Glutamatergic neuron (in vitro differentiated cells): ENCODE measurements at regions not wholly inside any gene's neighbourhood (a gene's known extent, or its start where the extent isn't known, plus 50 kb on each side); places are given as distances from the start of the nearest gene placed in this dataset.

ENCODE experiments used
- DNase-seq: peaks from one replicate; pipeline ENCODE4 v3.0.0; 2022
- H3K27ac Mint-ChIP-seq: one replicate; pipeline ENCODE4 v1.8.0; 2020; ENCODE audit warnings: mild to moderate bottlenecking, mixed read lengths, inconsistent platforms; ENCODE audit not compliant: unreplicated experiment
- H3K27me3 Mint-ChIP-seq: one replicate; pipeline ENCODE4 v1.8.0; 2020; ENCODE audit warnings: mild to moderate bottlenecking, moderate library complexity, mixed read lengths, inconsistent platforms; ENCODE audit not compliant: unreplicated experiment
- H3K36me3 Mint-ChIP-seq: one replicate; pipeline ENCODE4 v1.8.0; 2020; ENCODE audit warnings: mild to moderate bottlenecking, mixed read lengths, inconsistent platforms; ENCODE audit not compliant: unreplicated experiment
- H3K4me1 Mint-ChIP-seq: one replicate; pipeline ENCODE4 v1.8.0; 2020; ENCODE audit warnings: mild to moderate bottlenecking, low read depth, mixed read lengths, inconsistent platforms; ENCODE audit not compliant: unreplicated experiment
- H3K4me3 Mint-ChIP-seq: one replicate; pipeline ENCODE4 v1.8.0; 2020; ENCODE audit warnings: mild to moderate bottlenecking, mixed read lengths, inconsistent platforms; ENCODE audit not compliant: unreplicated experiment
- H3K9me3 Mint-ChIP-seq: one replicate; pipeline ENCODE4 v1.8.0; 2020; ENCODE audit warnings: mild to moderate bottlenecking, moderate library complexity, mixed read lengths, inconsistent platforms; ENCODE audit not compliant: unreplicated experiment
- TF ChIP-seq, protein P1 (sequence below): fragments of 200-600 bp; sonication (generic); IDR thresholded peaks from one replicate; pipeline ENCODE4 v1.5.0; 2021; ENCODE audit not compliant: partially characterized antibody, unreplicated experiment

GRCh38 chr17:83196973-83197880 lies 117.8 kb downstream of the METRNL start:
- H3K4me1 Mint-ChIP-seq, result no peaks in the 10 kb centered on the region
- H3K4me3 Mint-ChIP-seq, result no peak overlapping the region
- no peak overlapping the region for H3K27ac Mint-ChIP-seq
- peaks cover 6% of the 10 kb centered on the region for H3K9me3 Mint-ChIP-seq
- peaks cover 1% of the 10 kb centered on the region for H3K27me3 Mint-ChIP-seq
- peak; percentile 5 for DNase-seq
- TF ChIP-seq, protein P1, sequence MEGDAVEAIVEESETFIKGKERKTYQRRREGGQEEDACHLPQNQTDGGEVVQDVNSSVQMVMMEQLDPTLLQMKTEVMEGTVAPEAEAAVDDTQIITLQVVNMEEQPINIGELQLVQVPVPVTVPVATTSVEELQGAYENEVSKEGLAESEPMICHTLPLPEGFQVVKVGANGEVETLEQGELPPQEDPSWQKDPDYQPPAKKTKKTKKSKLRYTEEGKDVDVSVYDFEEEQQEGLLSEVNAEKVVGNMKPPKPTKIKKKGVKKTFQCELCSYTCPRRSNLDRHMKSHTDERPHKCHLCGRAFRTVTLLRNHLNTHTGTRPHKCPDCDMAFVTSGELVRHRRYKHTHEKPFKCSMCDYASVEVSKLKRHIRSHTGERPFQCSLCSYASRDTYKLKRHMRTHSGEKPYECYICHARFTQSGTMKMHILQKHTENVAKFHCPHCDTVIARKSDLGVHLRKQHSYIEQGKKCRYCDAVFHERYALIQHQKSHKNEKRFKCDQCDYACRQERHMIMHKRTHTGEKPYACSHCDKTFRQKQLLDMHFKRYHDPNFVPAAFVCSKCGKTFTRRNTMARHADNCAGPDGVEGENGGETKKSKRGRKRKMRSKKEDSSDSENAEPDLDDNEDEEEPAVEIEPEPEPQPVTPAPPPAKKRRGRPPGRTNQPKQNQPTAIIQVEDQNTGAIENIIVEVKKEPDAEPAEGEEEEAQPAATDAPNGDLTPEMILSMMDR, result no peak
- no peaks in the 10 kb centered on the region for H3K36me3 Mint-ChIP-seq

DNA sequence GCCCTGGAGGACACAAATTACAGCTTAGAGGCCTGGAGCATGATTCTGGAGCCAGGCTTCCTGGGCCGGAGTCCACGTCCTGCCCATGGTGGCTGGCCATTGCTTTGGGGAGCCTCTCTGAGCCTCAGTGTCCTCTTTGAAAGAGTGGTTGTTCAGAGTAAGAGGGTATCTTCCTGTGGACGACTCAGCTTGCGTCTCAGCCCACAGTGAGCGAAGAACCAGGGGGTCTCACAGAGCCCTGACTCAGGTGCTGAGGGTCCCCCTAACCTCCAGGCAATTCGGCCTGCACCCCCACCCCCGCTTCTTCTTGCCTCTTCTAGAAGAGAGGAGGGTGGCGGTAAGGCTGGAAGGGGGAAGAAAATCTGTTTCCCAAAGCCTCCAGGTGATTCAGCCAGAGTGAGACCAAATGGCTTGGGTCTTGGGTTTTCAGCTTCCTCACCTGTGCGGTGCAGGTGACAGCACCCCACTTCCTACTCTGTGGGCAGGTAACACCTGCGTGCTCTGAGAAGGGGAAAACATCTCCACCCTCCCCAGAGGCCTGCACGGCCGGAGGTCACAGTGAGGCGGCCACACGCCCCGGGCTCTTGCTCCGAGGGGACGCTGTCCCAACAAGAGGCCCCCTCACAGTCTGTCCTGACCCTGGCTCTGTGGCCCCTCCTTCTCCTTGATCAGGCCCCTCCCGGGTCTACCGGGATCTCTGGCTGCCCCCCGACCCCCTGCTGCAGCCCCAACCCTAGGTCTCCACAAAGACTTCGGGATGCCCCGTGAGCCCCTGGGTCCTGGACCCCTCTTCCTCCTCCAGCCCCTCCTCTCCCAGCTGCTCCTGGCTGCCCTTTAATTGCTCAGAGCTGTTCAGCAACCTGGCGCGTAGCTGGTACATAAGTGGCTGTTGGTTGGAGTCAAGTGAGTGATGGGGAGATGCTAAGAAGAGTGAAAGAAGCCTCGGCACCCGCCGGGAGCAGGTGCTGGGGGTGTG lies 119.2 kb downstream of the METRNL start:
- peaks cover 10% of the 10 kb centered on the region for H3K9me3 Mint-ChIP-seq
- peaks cover 1% of the 10 kb centered on the region for H3K36me3 Mint-ChIP-seq

DNA sequence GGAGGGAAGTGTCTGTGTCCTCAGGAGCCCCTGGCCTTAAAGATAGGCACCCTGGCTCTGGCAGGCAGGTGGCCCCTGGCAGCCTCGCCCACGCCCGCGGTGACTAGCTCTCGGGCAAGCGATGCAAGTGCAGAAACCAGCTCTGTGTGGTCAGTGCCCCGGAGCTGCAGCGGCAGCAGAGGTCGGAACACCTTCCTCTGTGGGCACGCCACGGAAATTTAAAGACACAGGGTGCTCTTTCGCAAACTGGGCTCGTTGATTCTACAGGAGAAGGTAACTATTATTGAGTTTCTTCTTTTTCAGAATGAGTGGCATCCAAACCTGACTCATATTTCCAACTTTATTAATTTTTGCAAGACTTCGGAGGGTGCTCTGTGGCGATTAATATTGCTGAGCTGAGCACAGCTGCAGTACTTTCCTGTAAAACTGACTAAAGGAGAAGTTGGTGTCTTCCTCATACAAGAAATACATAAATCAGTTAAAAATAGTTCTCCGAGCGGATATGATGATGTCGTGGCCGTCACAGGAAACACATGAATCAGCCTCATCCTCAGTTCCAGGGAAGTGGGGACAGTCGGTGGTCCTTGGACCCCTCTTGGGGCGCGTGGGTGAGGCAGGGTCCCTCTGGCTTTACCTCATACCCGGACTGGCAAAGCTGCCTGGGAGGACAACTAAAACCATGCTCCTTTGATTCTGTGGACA lies 120.2 kb downstream of the METRNL start:
- Mint-ChIP-seq H3K36me3 (peaks cover 11% of the 10 kb centered on the region), H3K9me3 (peaks cover 12% of the 10 kb centered on the region), H3K4me3 (no peak overlapping the region), H3K27me3 (peaks cover 3% of the 10 kb centered on the region), H3K27ac (no peak overlapping the region), H3K4me1 (no peaks in the 10 kb centered on the region)
- TF ChIP-seq, protein P1, result no peak
- no peak for DNase-seq

More for the DNA sequence above, 119.2 kb downstream of the METRNL start:
- Mint-ChIP-seq H3K27ac (no peak overlapping the region), H3K4me1 (no peaks in the 10 kb centered on the region), H3K4me3 (no peak overlapping the region), H3K27me3 (peaks cover 1% of the 10 kb centered on the region)
- peak; percentile 4 for DNase-seq
- TF ChIP-seq, protein P1, result no peak

- H3K27me3 Mint-ChIP-seq, result peaks cover 3% of the 10 kb centered on the region
- peaks cover 12% of the 10 kb centered on the region for H3K9me3 Mint-ChIP-seq
- no peak overlapping the region for H3K27ac Mint-ChIP-seq
- TF ChIP-seq, protein P1, result no peak
- H3K36me3 Mint-ChIP-seq, result peaks cover 12% of the 10 kb centered on the region
- H3K4me1 Mint-ChIP-seq, result no peaks in the 10 kb centered on the region
- DNase-seq, result peak; percentile 14
- H3K4me3 Mint-ChIP-seq, result no peak overlapping the region
Observed at GRCh38 chr17:83200231-83200699, 120.9 kb downstream of the METRNL start.
